IMR-90 (cell line): ENCODE measurements at regions not wholly inside any gene's neighbourhood (a gene's known extent, or its start where the extent isn't known, plus 50 kb on each side); places are given as distances from the start of the nearest gene placed in this dataset.

Experiments
- ATAC-seq: fragments of 200-7000 bp; cut with Tn5 transposase; 2 replicates; pipeline ENCODE4 v1.9.1; 2020; ENCODE audit warnings: low read depth, mild to moderate bottlenecking, moderate library complexity
- BruUV-seq: library from RNA; stranded (reverse); fragments of 400-500 nt; replicated peaks from 2 replicates; lab custom pipeline; 2021; lab: Mats Ljungman, UMichigan
- CTCF ChIA-PET: fragments of 300-600 bp; formaldehyde crosslinking; extraction: SDS; loops from one replicate; lab custom pipeline; 2021; ENCODE audit warnings: antibody characterized with exemption; lab: Yijun Ruan, JAX
- POLR2A ChIA-PET: fragments of 300-600 bp; sonication (Branson Sonifier 250); formaldehyde crosslinking; loops from one replicate; lab custom pipeline; 2022; ENCODE audit warnings: antibody characterized with exemption; ENCODE audit not compliant: unreplicated experiment; lab: Charles Lee
- DNase-seq: peaks from one replicate; pipeline ENCODE4 v3.0.0; 2013
- H2AFZ ChIP-seq: replicated peaks from 2 replicates; pipeline ENCODE3; 2013; ENCODE audit warnings: low read length, mild to moderate bottlenecking; ENCODE audit not compliant: poor library complexity
- H2AK5ac ChIP-seq: 2 replicates; pipeline ENCODE4 v1.6.1; 2013; ENCODE audit warnings: low read depth, low read length, inconsistent platforms
- H2AK9ac ChIP-seq: replicated peaks from 2 replicates; pipeline ENCODE3; 2013; ENCODE audit warnings: mild to moderate bottlenecking, low read depth, low read length, moderate library complexity; ENCODE audit not compliant: poor library complexity
- H2BK120ac ChIP-seq: 2 replicates; pipeline ENCODE4 v1.6.1; 2013; ENCODE audit warnings: low read depth, low read length, inconsistent platforms
- H2BK15ac ChIP-seq: 3 replicates; pipeline ENCODE4 v1.6.1; 2013; ENCODE audit warnings: low read depth, low read length, inconsistent platforms
- H2BK20ac ChIP-seq: 2 replicates; pipeline ENCODE4 v1.6.1; 2013; ENCODE audit warnings: low read depth, mild to moderate bottlenecking, inconsistent platforms, low read length, moderate library complexity
- H2BK5ac ChIP-seq: 2 replicates; pipeline ENCODE4 v1.6.1; 2013; ENCODE audit warnings: mild to moderate bottlenecking, low read depth, low read length, inconsistent platforms; ENCODE audit not compliant: poor library complexity, severe bottlenecking
- H3K14ac ChIP-seq: replicated peaks from 2 replicates; pipeline ENCODE4 v1.6.1; 2013; ENCODE audit warnings: low read depth, low read length, inconsistent platforms
- H3K18ac ChIP-seq: 2 replicates; pipeline ENCODE4 v1.6.1; 2013; ENCODE audit warnings: low read depth, low read length, control low read depth
- H3K23ac ChIP-seq: 2 replicates; pipeline ENCODE4 v1.6.1; 2013; ENCODE audit warnings: low read depth, low read length, inconsistent platforms
- H3K27ac ChIP-seq: 2 replicates; pipeline ENCODE4 v1.5.1; 2013; ENCODE audit warnings: mild to moderate bottlenecking, control low read depth, low read length; ENCODE audit not compliant: insufficient read depth
- H3K27me3 ChIP-seq: 2 replicates; pipeline ENCODE4 v1.6.1; 2013; ENCODE audit warnings: low read length; ENCODE audit not compliant: control insufficient read depth, insufficient read depth
- H3K36me3 ChIP-seq: 2 replicates; pipeline ENCODE4 v1.6.1; 2013; ENCODE audit warnings: low read length, mixed read lengths; ENCODE audit not compliant: control insufficient read depth, insufficient read depth
- H3K4ac ChIP-seq: 2 replicates; pipeline ENCODE4 v1.6.1; 2013; ENCODE audit warnings: low read depth, low read length, inconsistent platforms
- H3K4me1 ChIP-seq: 2 replicates; pipeline ENCODE4 v1.6.1; 2013; ENCODE audit warnings: low read length, mixed read lengths; ENCODE audit not compliant: control insufficient read depth, insufficient read depth
- H3K4me2 ChIP-seq: 2 replicates; pipeline ENCODE4 v1.6.1; 2013; ENCODE audit warnings: low read depth, mild to moderate bottlenecking, control low read depth, low read length, moderate library complexity
- H3K4me3 ChIP-seq: 2 replicates; pipeline ENCODE4 v1.5.1; 2013; ENCODE audit warnings: low read depth, mild to moderate bottlenecking, control low read depth, low read length, moderate library complexity; ENCODE audit not compliant: insufficient read depth
- H3K56ac ChIP-seq: 2 replicates; pipeline ENCODE4 v1.6.1; 2013; ENCODE audit warnings: low read length, inconsistent platforms; ENCODE audit not compliant: insufficient read depth; ENCODE audit errors: extremely low read depth
- H3K79me1 ChIP-seq, 2 experiments: 2 replicates each; pipeline ENCODE4 v1.6.1; 2013; ENCODE audit warnings: low read length in 2 of 2, inconsistent platforms in 1 of 2, low read depth in 1 of 2
- H3K9ac ChIP-seq: 2 replicates; pipeline ENCODE4 v1.6.1; 2013; ENCODE audit warnings: low read depth, low read length, control low read depth
- H3K9me1 ChIP-seq: 2 replicates; pipeline ENCODE4 v1.6.1; 2013; ENCODE audit warnings: low read length, inconsistent platforms; ENCODE audit not compliant: insufficient read depth
- H3K9me3 ChIP-seq: 2 replicates; pipeline ENCODE4 v1.6.1; 2013; ENCODE audit warnings: low read length; ENCODE audit not compliant: control insufficient read depth, insufficient read depth
- H4K20me1 ChIP-seq: 2 replicates; pipeline ENCODE4 v1.6.1; 2013; ENCODE audit warnings: low read length, inconsistent platforms; ENCODE audit not compliant: insufficient read depth
- H4K5ac ChIP-seq: 2 replicates; pipeline ENCODE4 v1.6.1; 2013; ENCODE audit warnings: mild to moderate bottlenecking, low read depth, low read length, control low read depth
- H4K8ac ChIP-seq, 2 experiments: 2 replicates each; pipeline ENCODE4 v1.6.1; 2013; ENCODE audit warnings: low read depth in 2 of 2, low read length in 2 of 2, control low read depth in 1 of 2, inconsistent platforms in 1 of 2
- H4K91ac ChIP-seq: 2 replicates; pipeline ENCODE4 v1.6.1; 2013; ENCODE audit warnings: low read depth, low read length, inconsistent platforms; ENCODE audit not compliant: insufficient read depth
- BHLHE40 ChIP-seq: fragments of 150-350 bp; IDR thresholded peaks from 2 replicates; pipeline ENCODE4 v1.6.1; 2016; ENCODE audit warnings: mild to moderate bottlenecking, low read depth, low read length
- CEBPB ChIP-seq: IDR thresholded peaks from 2 replicates; pipeline ENCODE4 v1.6.1; 2012; ENCODE audit warnings: low read depth, low read length, improper control_type of control experiment
- CTCF ChIP-seq: conservative IDR thresholded peaks from 2 replicates; pipeline ENCODE4 v1.5.1; 2012; ENCODE audit warnings: mild to moderate bottlenecking, low read depth, low read length, improper control_type of control experiment
- ELK1 ChIP-seq: fragments of 150-350 bp; IDR thresholded peaks from 2 replicates; pipeline ENCODE4 v1.6.1; 2016; ENCODE audit warnings: low read depth, mild to moderate bottlenecking, low read length, moderate library complexity, borderline replicate concordance
- FOS ChIP-seq: fragments of 150-350 bp; IDR thresholded peaks from 2 replicates; pipeline ENCODE4 v1.6.1; 2016; ENCODE audit warnings: low read depth, low read length
- MAFK ChIP-seq: IDR thresholded peaks from 2 replicates; pipeline ENCODE4 v1.6.1; 2012; ENCODE audit warnings: low read depth, low read length, improper control_type of control experiment
- MAZ ChIP-seq: IDR thresholded peaks from 2 replicates; pipeline ENCODE4 v1.6.1; 2012; ENCODE audit warnings: low read depth, mild to moderate bottlenecking, low read length, improper control_type of control experiment, moderate library complexity, borderline replicate concordance
- MXI1 ChIP-seq: IDR thresholded peaks from 2 replicates; pipeline ENCODE4 v1.6.1; 2012; ENCODE audit warnings: low read depth, mild to moderate bottlenecking, low read length, moderate library complexity, borderline replicate concordance
- NFE2L2 ChIP-seq: fragments of 150-350 bp; IDR thresholded peaks from 2 replicates; pipeline ENCODE4 v1.6.1; 2016; ENCODE audit warnings: low read depth, mild to moderate bottlenecking, low read length
- POLR2A ChIP-seq: IDR thresholded peaks from 2 replicates; pipeline ENCODE4 v1.6.1; 2012; ENCODE audit warnings: mild to moderate bottlenecking, low read depth, low read length
- RCOR1 ChIP-seq: IDR thresholded peaks from 2 replicates; pipeline ENCODE4 v1.6.1; 2012; ENCODE audit warnings: mild to moderate bottlenecking, low read length, improper control_type of control experiment; ENCODE audit not compliant: insufficient replicate concordance
- RFX5 ChIP-seq: IDR thresholded peaks from 2 replicates; pipeline ENCODE4 v1.8.0; 2012; ENCODE audit warnings: low read depth, mild to moderate bottlenecking, low read length, moderate library complexity
- SMC3 ChIP-seq: fragments of 150-350 bp; IDR thresholded peaks from 2 replicates; pipeline ENCODE4 v1.6.1; 2016; ENCODE audit warnings: low read depth, mild to moderate bottlenecking, antibody characterized with exemption, low read length, moderate library complexity
- WGBS, 2 experiments: methylation state at CpG; one replicate each; pipeline versions ENCODE4 v1.1.5 to v1.1.7; 2013; ENCODE audit warnings: missing lambda C conversion rate in 2 of 2; ENCODE audit not compliant: insufficient read length in 1 of 2; ENCODE audit errors: extremely low coverage in 2 of 2; 5-methylcytosine and 5-hydroxymethylcytosine counted together
- dilution Hi-C: fragments of 300-500 bp; cut with HindIII; formaldehyde crosslinking; loops from one replicate; pipeline ENCODE4 v1.14.3; 2018; ENCODE audit warnings: low sequenced_read_pairs; ENCODE audit not compliant: unreplicated experiment
- in situ Hi-C: fragments of 300-500 bp; cut with MboI; formaldehyde crosslinking; loops from 3 replicates; pipeline ENCODE4 v1.14.3; 2019; ENCODE audit warnings: low sequenced_read_pairs, inconsistent platforms, mixed read lengths
- intact Hi-C: fragments of 100-400 bp; cut with micrococcal nuclease; formaldehyde crosslinking; loops from 2 replicates; pipeline ENCODE4 v1.10.0; 2022
- TF ChIP-seq, protein P1 (sequence below): fragments of 150-350 bp; IDR thresholded peaks from 2 replicates; pipeline ENCODE4 v1.6.1; 2017; ENCODE audit warnings: mild to moderate bottlenecking, antibody characterized with exemption, low read length, low read depth

- Histone ChIP-seq H2BK5ac (no peak overlapping the region), H4K8ac (no peak overlapping the region), H3K4ac (no peak overlapping the region), H3K27ac (no peak overlapping the region), H4K5ac (no peak overlapping the region), H3K9me3 (no peaks in the 10 kb centered on the region), H3K36me3 (no peaks in the 10 kb centered on the region), H3K23ac (no peak overlapping the region), H3K79me1 (no peaks in the 10 kb centered on the region), H3K4me3 (no peak overlapping the region), H4K91ac (no peak overlapping the region), H3K9ac (no peak overlapping the region), H2AK9ac (no peak overlapping the region), H2BK120ac (no peak overlapping the region), H2BK20ac (no peak overlapping the region), H2BK15ac (no peak overlapping the region), H3K56ac (no peak overlapping the region), H2AFZ (no peak overlapping the region), H3K14ac (no peak overlapping the region), H3K4me2 (no peak overlapping the region), H3K4me1 (no peaks in the 10 kb centered on the region), H3K27me3 (no peaks in the 10 kb centered on the region; the same call in 1 of the 2 replicates), H3K18ac (no peak overlapping the region), H3K9me1 (no peaks in the 10 kb centered on the region), H2AK5ac (no peak overlapping the region), H4K20me1 (no peaks in the 10 kb centered on the region)
- WGBS, 2 experiments, result 60% methylated on average over 2 of the region's 17 CpGs; no CpG with 5 or more reads in 1 of the 2 experiments
- ATAC-seq (no peak), DNase-seq (no peak)
- BruUV-seq, result no TSS peak
- dilution Hi-C loops, result no loop called here
- ChIA-PET POLR2A (no interaction called here), CTCF (no interaction called here)
- intact Hi-C loops, result no loop called here
- in situ Hi-C loops, result no loop called here
- TF ChIP-seq MAFK (no peak), MAZ (no peak), RCOR1 (no peak), CEBPB (no peak), CTCF (no peak), POLR2A (no peak), RFX5 (no peak), NFE2L2 (no peak), SMC3 (no peak), ELK1 (no peak), MXI1 (no peak), BHLHE40 (no peak), FOS (no peak)
- TF ChIP-seq, protein P1, sequence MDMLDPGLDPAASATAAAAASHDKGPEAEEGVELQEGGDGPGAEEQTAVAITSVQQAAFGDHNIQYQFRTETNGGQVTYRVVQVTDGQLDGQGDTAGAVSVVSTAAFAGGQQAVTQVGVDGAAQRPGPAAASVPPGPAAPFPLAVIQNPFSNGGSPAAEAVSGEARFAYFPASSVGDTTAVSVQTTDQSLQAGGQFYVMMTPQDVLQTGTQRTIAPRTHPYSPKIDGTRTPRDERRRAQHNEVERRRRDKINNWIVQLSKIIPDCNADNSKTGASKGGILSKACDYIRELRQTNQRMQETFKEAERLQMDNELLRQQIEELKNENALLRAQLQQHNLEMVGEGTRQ, result no peak
Observed at GRCh38 chr20:47972916-47973309, 187.6 kb upstream of the SULF2 start.
